ENCODE measurements at regions not wholly inside any gene's neighbourhood (a gene's known extent, or its start where the extent isn't known, plus 50 kb on each side); places are given as distances from the start of the nearest gene placed in this dataset.

DNA sequence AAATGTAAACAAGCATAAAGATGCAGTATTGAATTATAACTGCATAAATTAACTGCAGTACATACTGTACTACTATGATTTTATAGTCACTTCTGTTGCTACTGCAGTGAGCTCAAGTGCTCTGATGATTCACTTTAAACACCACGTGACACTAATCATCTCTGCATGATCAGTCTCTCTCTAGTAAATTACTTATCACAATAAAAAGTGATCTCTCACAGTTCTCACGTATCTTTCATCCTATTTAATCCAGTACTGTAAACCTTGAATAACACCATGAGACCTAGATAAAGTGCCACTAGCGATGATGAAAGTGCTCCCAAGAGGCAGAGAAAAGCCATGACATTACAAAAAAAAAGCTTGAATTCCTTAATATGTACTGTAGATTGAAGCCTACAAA, 1242.0 kb downstream of the AMY1C start:
- Histone ChIP-seq H2BK5ac (ENCODE audit: insufficient read length, low read length) (no peak overlapping the region), H4K91ac (ENCODE audit: insufficient read length, low read depth, low read length) (no peak overlapping the region), H3K9me3 (ENCODE audit: control insufficient read depth, low read depth, low read length) (no peaks in the 10 kb centered on the region), H2BK12ac (ENCODE audit: insufficient read length, low read depth, low read length) (no peak overlapping the region), H3K79me1 (ENCODE audit: insufficient read depth, low read depth, low read length, poor library complexity, severe bottlenecking) (no peaks in the 10 kb centered on the region), H3K27ac (ENCODE audit: insufficient read length, low read depth, low read length) (no peak overlapping the region), H2BK120ac (ENCODE audit: low read depth, low read length, poor library complexity, severe bottlenecking) (no peak overlapping the region), H3K56ac (ENCODE audit: insufficient read length, low read depth, low read length) (no peak overlapping the region), H3K14ac (ENCODE audit: insufficient read depth, low read length) (no peak overlapping the region), H2BK20ac (ENCODE audit: low read depth, low read length, poor library complexity, severe bottlenecking) (no peak overlapping the region), H4K5ac (ENCODE audit: insufficient read length, low read depth, low read length) (no peak overlapping the region), H3K27me3 (ENCODE audit: insufficient read depth, low read length) (no peaks in the 10 kb centered on the region), H3K23me2 (ENCODE audit: insufficient read length, low read depth, low read length, poor library complexity, severe bottlenecking) (no peaks in the 10 kb centered on the region), H2BK15ac (ENCODE audit: low read depth, low read length) (no peak overlapping the region), H3K23ac (ENCODE audit: insufficient read length, low read depth, low read length) (no peak overlapping the region), H3T11ph (ENCODE audit: low read length) (no peak overlapping the region), H3K4ac (ENCODE audit: low read depth, low read length) (no peak overlapping the region), H3K79me2 (ENCODE audit: insufficient read depth, low read length) (no peaks in the 10 kb centered on the region), H2AFZ (ENCODE audit: low read length) (no peak overlapping the region), H3K9ac (ENCODE audit: extremely low read depth, insufficient read length, low read length) (no peak overlapping the region), H3K4me1 (ENCODE audit: insufficient read depth, low read length) (no peaks in the 10 kb centered on the region), H3K4me2 (ENCODE audit: insufficient read depth, insufficient read length, low read length) (no peak overlapping the region), H4K8ac (replicated peaks; ENCODE audit: insufficient read length, low read depth, low read length) (no peak overlapping the region), H4K20me1 (ENCODE audit: control insufficient read depth, insufficient read depth, insufficient read length) (no peaks in the 10 kb centered on the region), H2AK5ac (ENCODE audit: insufficient read length, low read length) (no peak overlapping the region), H3K18ac (ENCODE audit: insufficient read length, low read depth, low read length) (no peak overlapping the region)
- H3K4me3 Mint-ChIP-seq = no peak overlapping the region
- no peaks in the 10 kb centered on the region for H3K4me1 Mint-ChIP-seq
- no peaks in the 10 kb centered on the region for H3K9me3 Mint-ChIP-seq
- no CpG with 5 or more reads among the region's 3 CpGs for WGBS (ENCODE audit: extremely low coverage, insufficient read length, low lambda C conversion rate)
- no peaks in the 10 kb centered on the region for H3K27me3 Mint-ChIP-seq (ENCODE audit: low read depth)
- no peak for DNase-seq
- TF ChIP-seq, protein P1, sequence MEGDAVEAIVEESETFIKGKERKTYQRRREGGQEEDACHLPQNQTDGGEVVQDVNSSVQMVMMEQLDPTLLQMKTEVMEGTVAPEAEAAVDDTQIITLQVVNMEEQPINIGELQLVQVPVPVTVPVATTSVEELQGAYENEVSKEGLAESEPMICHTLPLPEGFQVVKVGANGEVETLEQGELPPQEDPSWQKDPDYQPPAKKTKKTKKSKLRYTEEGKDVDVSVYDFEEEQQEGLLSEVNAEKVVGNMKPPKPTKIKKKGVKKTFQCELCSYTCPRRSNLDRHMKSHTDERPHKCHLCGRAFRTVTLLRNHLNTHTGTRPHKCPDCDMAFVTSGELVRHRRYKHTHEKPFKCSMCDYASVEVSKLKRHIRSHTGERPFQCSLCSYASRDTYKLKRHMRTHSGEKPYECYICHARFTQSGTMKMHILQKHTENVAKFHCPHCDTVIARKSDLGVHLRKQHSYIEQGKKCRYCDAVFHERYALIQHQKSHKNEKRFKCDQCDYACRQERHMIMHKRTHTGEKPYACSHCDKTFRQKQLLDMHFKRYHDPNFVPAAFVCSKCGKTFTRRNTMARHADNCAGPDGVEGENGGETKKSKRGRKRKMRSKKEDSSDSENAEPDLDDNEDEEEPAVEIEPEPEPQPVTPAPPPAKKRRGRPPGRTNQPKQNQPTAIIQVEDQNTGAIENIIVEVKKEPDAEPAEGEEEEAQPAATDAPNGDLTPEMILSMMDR (conservative IDR thresholded peaks at IDR 0.05) = no peak
- H3K27ac Mint-ChIP-seq = no peak overlapping the region
- H3K36me3 Mint-ChIP-seq (ENCODE audit: insufficient read depth in 1 of 3, low read depth in 3 of 3) = no peaks in the 10 kb centered on the region

Measured in H9 (cell line).